Activated T-cell treated with anti-CD3 and anti-CD28 coated beads for 4 hours (primary cell): ENCODE measurements at regions not wholly inside any gene's neighbourhood (a gene's known extent, or its start where the extent isn't known, plus 50 kb on each side); places are given as distances from the start of the nearest gene placed in this dataset.
"Not testable (repeated sequence)": the region's sequence is repeated elsewhere in the genome, so short reads cannot be mapped to it uniquely, and the experiment has no call there.

Source experiments
- DNase-seq: peaks from one replicate; pipeline ENCODE4 v3.0.0-alpha.2; 2020

GRCh38 chr21:25531538-25532250, 75.6 kb downstream of the MRPL39 start:
- not testable (repeated sequence) for DNase-seq

DNA sequence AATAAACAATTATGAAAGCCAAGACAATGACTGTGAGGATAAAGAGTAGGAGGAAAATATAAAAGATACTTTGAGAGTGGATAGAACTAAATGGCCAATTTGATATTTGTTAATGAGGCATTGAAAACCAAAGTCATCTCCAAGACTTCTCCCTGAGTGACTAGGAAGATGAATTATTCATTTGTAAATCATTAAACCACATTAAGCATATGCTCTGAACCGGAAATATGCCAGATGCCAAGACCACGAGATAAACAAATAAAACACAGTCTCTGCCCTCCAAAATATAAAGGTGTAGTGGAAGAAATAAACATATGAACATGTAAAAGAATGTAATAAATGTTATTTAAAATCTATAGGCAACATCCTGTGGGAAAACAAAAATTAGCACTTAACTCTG, 78.8 kb downstream of the MRPL39 start:
- no peak for DNase-seq

DNA sequence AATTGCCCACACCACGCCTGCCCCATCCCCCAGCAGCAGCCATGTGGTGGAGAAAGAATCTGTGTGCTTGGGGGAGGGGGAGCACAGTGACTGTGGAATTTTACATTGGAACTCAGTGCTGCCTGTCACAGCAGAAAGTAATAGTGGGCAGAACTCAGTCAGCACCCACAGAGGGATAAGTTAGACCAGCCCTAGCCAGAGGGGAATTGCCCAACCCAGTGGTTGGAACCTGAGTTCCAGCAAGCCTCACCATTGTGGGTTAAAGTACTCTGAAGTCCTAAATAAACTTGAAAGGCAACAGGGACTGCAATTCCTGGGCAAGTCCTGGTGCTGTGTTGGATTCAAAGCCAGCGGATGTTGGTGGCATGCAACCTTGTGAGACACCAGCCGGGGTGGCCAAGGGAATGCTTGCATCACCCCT, 88.8 kb downstream of the MRPL39 start:
- DNase-seq, result no peak

GRCh38 chr21:25515484-25516405, 91.5 kb downstream of the MRPL39 start:
- no peak for DNase-seq

- no peak for DNase-seq
These were observed 93.5 kb downstream of the MRPL39 start for GRCh38 chr21:25513810-25514209.

GRCh38 chr21:25512095-25513081, 94.9 kb downstream of the MRPL39 start:
- DNase-seq, result no peak

- DNase-seq, result no peak
These were observed 97.4 kb downstream of the MRPL39 start for GRCh38 chr21:25509862-25510261.

DNA sequence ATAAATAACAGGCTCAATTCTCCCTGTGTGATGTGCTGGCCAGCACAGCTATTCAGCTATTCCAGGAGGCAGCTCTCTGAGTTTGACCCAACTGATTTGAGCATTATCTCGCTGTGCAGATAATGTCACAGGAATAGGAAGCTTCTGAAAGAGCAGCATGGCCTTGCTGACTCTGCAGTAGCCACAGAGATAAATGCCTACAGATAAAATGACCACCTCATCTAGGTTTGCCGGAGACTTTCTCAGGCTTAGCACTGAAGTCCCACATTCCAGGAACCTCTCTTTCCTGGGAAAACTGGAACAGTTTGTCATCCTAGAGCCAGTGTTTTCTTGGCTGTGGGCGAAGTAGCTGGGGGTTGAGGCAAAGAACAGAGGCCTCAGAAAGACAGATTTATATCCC, 98.9 kb downstream of the MRPL39 start:
- no peak for DNase-seq

GRCh38 chr21:25507522-25507921, 99.8 kb downstream of the MRPL39 start:
- DNase-seq, result no peak

DNA sequence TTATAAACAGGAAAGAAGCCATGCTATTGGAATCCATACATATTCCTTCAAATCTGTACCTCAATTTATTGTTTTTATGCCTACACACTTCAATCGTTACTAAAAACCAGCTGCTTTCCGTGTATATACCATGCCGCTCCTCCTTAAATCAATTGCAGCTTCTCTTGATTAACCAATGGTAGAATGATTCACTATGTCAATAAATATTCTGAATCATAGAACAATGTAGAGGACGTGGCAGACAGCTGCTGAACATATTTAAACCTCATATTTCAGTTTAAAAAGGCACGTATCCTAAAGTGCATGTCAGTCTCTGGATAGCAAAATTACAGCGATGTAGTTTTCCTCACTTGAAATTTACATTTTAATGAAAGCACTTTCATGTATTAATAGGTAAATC, 100.4 kb downstream of the MRPL39 start:
- DNase-seq, result no peak

GRCh38 chr21:25506261-25506660, 101.0 kb downstream of the MRPL39 start:
- DNase-seq, result no peak

GRCh38 chr21:25503981-25504380, 103.3 kb downstream of the MRPL39 start:
- DNase-seq, result no peak

GRCh38 chr21:25501996-25502665, 105.2 kb downstream of the MRPL39 start:
- peak; percentile 21 for DNase-seq

DNA sequence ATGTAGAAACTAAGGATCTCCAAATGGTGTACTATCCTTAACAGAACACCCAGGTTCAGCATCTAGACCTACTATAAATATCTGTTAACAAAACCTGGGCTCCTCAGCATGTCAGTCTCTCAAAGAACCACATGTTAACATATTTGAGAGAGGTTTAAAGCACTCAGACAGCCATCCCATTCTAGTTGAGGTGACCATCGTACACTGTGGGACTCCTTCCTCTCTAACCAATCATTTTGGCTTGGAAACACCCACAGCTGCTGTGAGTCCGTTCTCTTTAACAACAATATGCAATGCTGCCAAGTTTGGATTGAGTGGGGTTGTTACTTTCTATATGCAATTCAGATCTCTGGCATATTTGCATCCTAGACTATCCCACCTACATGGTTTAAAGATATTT, 105.8 kb downstream of the MRPL39 start:
- DNase-seq, result no peak

DNA sequence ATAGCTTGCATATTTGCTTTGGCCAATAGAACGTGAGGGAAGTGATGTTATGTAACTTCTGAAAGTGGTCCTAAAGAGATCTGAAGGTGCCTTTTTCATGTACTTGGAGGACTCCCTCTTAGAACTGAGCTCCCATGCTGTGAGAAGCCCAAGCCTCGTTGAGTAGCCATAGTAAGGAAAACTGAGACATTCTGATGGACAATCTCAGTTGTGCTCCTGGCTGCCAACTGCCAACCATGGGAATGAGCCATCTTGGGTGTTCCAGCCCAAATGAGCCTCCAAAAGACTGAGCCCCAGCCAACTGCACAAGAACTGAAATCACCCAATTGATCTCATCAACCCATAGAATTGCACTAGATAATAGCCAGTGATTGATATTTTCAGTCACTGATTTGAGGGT, 106.7 kb downstream of the MRPL39 start:
- DNase-seq, result no peak

DNA sequence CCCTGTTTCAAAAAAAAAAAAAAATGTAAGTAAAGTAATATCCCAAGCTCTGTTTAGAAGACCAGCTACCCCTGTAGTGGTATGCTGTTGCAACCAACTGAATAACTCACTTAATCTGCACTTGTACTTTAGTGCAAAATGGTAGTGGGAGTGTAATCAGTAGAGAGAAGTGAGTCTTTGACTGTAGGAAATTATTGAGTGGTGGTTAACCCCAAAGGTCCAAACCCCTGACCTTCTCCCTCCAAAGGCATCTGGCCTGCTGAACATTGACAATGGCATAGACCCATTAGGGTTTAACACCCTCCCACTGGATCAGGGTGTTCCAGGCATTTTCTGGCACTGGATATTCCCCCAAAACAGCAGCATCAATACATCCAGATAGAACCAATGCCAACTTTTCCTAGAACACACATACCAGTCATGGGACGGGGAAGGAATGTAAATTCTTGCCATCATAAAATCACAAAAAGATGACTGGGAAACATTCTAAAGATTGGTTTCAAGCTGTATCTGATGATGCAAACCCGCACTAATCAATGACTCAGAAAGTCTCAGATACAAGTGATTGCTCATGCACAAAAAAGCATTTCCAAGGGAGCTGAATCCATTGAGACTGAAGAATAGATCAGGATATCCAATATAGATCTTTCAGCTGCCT, 110.3 kb downstream of the MRPL39 start:
- no peak for DNase-seq

- no peak for DNase-seq
These were observed 112.5 kb downstream of the MRPL39 start for GRCh38 chr21:25494804-25495203.

- DNase-seq, result no peak
These were observed 113.6 kb downstream of the MRPL39 start for GRCh38 chr21:25493722-25494121.

DNA sequence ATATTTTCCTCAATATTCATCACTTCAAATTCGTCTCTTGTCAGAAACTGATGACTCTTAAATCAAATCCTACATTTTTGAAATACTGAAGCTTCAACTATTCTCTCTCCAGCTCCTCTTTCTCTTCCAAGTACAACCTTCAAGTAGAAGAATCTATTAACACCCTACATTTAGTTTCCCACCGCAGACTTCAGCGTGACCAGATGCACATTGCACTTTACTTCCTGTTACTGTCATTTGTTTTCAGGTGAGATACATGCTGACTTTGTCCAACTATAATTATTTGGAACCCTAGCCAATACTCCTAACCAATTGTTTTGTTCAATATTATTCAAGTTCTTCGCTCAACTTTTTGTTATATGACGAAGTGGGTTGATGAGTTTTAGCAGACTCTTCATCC, 116.0 kb downstream of the MRPL39 start:
- DNase-seq, result no peak

GRCh38 chr21:25490742-25491141, 116.5 kb downstream of the MRPL39 start:
- DNase-seq, result no peak

GRCh38 chr21:25489673-25490072, 117.6 kb downstream of the MRPL39 start:
- DNase-seq, result no peak
